ENCODE measurements at regions not wholly inside any gene's neighbourhood (a gene's known extent, or its start where the extent isn't known, plus 50 kb on each side); places are given as distances from the start of the nearest gene placed in this dataset.
"Not testable (repeated sequence)": the region's sequence is repeated elsewhere in the genome, so short reads cannot be mapped to it uniquely, and the experiment has no call there.

DNA sequence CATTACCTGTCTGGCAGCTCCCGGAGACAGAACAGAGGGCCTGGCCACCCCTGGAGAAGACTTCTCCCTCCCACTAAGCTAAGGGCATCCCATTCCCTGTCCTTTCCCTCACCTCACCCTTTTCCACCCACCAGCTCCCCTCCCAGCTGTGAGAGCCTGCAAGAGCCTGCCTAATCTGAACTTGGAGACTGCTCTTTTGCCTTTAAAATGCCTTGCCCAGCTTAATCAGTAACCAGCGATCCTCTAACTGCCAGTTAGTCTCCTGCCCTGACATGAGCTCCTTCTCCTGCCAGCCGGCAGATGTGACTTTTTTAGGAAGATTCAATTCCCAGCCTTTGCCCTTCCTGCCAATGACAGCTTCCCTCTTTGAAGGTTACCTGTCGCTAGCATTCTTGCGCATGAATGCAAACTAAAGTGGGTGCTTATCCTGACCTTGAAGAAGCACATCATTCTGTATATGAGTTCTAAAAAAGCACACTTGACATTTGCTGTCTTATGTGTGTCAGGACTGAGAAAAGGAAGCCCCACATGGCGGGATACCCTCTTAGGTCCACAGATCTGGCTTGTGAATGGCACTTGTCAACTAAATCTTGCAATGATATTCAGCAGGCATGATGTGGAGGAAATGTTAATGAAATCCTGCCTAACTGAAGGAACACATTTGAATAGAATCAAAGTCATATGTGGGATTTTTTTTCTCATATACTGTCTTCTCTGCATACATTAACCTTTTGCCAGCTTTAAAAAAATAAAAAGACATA is 411.2 kb upstream of the SLC30A5 start:
- TF ChIP-seq, protein P1, sequence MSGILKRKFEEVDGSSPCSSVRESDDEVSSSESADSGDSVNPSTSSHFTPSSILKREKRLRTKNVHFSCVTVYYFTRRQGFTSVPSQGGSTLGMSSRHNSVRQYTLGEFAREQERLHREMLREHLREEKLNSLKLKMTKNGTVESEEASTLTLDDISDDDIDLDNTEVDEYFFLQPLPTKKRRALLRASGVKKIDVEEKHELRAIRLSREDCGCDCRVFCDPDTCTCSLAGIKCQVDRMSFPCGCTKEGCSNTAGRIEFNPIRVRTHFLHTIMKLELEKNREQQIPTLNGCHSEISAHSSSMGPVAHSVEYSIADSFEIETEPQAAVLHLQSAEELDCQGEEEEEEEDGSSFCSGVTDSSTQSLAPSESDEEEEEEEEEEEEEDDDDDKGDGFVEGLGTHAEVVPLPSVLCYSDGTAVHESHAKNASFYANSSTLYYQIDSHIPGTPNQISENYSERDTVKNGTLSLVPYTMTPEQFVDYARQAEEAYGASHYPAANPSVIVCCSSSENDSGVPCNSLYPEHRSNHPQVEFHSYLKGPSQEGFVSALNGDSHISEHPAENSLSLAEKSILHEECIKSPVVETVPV (CRISPR knock-in tag; IDR thresholded peaks at IDR 0.05) = no peak
- TF ChIP-seq GLIS3 (CRISPR knock-in tag; IDR thresholded peaks at IDR 0.05) (no peak), ESRRG (CRISPR knock-in tag; IDR thresholded peaks at IDR 0.05) (no peak), ZFP3 (CRISPR knock-in tag; IDR thresholded peaks at IDR 0.05) (no peak), ZNF565 (CRISPR knock-in tag; conservative IDR thresholded peaks at IDR 0.05; ENCODE audit: low read depth) (no peak), RARB (CRISPR knock-in tag; IDR thresholded peaks at IDR 0.05) (no peak), SNAI2 (CRISPR knock-in tag; IDR thresholded peaks at IDR 0.05) (no peak), ZC3H10 (CRISPR knock-in tag; IDR thresholded peaks at IDR 0.05) (no peak), PPARA (CRISPR knock-in tag; IDR thresholded peaks at IDR 0.05; ENCODE audit: borderline replicate concordance) (no peak), OSR1 (CRISPR knock-in tag; IDR thresholded peaks at IDR 0.05) (no peak)
- ATAC-seq = no peak

DNA sequence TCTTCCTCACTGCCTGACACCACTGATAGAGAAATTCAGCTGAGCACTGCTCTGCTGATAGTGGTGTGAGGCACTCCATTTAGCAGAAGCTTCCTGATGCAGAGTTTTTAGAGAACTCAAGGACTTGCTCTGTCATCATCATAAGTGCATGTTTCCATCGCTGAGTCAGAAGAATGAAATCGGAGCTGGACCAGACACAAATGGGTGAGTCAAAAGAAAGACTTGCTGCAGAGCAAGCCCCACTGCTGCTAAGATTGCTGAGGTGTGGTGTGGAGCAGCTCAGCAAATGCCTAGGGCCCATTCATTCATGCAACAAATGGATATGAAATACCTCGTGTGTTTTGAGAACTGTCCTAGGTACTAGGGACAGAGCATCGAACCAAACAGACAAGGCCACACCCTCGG is 410.2 kb upstream of the SLC30A5 start:
- peak; percentile 96 for ATAC-seq

DNA sequence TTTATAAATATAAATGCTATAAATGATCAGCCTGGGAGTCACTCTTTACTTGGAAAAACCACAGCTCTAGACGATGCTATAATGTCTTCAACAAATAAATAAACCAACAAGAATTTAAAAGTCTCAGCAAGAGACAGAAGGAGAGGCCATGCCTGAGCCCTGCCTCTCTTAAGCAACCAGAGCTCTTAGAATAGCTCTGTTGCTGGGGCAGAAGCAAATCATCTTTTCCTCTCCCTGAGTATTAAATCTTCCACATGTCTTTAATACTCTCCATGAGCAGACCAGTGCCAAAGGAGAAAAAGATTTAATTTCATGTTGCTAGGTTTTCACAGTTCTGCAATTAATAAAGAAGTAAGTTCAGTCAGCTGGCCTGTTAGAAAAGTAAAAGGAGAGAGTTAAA is 408.0 kb upstream of the SLC30A5 start:
- no peak for TF ChIP-seq ARNTL (CRISPR knock-in tag; IDR thresholded peaks at IDR 0.05; ENCODE audit: borderline replicate concordance, low read depth)
- no peak for TF ChIP-seq TCF4 (CRISPR knock-in tag; IDR thresholded peaks at IDR 0.05; ENCODE audit: borderline replicate concordance)
- no peak for TF ChIP-seq ZFP3 (CRISPR knock-in tag; IDR thresholded peaks at IDR 0.05)
- no peak for TF ChIP-seq RARB (CRISPR knock-in tag; IDR thresholded peaks at IDR 0.05)
- no peak for TF ChIP-seq BACH2 (CRISPR knock-in tag; IDR thresholded peaks at IDR 0.05; ENCODE audit: borderline replicate concordance)
- no peak for ATAC-seq

More for the DNA sequence above, 410.2 kb upstream of the SLC30A5 start:
- TF ChIP-seq ISL1 (CRISPR knock-in tag; IDR thresholded peaks at IDR 0.05) (peak; percentile 49; the same call in 1 of the 2 replicates), GLIS3 (CRISPR knock-in tag; IDR thresholded peaks at IDR 0.05) (no peak)

DNA sequence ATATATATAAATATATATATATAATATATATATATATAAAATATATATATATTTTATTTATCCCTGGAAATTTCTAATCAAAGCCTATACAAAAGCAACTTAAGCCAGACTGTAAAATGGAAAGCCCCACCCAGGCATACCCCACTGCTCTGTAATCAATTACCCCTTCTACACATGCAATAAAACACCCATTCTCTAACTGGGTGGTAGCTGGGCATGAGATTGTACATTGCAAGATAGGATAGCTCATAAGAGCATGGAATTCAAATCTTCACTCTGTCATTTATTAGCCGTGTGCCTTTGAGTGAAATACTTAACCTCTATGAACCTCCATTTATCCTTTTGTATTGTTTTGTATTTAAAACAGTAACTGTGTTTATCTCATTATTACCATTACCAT is 405.3 kb upstream of the SLC30A5 start:
- TF ChIP-seq ZC3H10 (CRISPR knock-in tag; IDR thresholded peaks at IDR 0.05) (no peak), BACH2 (CRISPR knock-in tag; IDR thresholded peaks at IDR 0.05; ENCODE audit: borderline replicate concordance) (no peak), RARB (CRISPR knock-in tag; IDR thresholded peaks at IDR 0.05) (no peak), SNAI2 (CRISPR knock-in tag; IDR thresholded peaks at IDR 0.05) (no peak), CSDC2 (CRISPR knock-in tag; IDR thresholded peaks at IDR 0.05) (no peak), ISL1 (CRISPR knock-in tag; IDR thresholded peaks at IDR 0.05) (no peak), ZFP3 (CRISPR knock-in tag; IDR thresholded peaks at IDR 0.05) (no peak), PPARA (CRISPR knock-in tag; IDR thresholded peaks at IDR 0.05; ENCODE audit: borderline replicate concordance) (no peak), ESRRG (CRISPR knock-in tag; IDR thresholded peaks at IDR 0.05) (no peak), ZNF565 (CRISPR knock-in tag; conservative IDR thresholded peaks at IDR 0.05; ENCODE audit: low read depth) (no peak), ZFP30 (CRISPR knock-in tag; IDR thresholded peaks at IDR 0.05) (no peak)
- TF ChIP-seq, protein P2, sequence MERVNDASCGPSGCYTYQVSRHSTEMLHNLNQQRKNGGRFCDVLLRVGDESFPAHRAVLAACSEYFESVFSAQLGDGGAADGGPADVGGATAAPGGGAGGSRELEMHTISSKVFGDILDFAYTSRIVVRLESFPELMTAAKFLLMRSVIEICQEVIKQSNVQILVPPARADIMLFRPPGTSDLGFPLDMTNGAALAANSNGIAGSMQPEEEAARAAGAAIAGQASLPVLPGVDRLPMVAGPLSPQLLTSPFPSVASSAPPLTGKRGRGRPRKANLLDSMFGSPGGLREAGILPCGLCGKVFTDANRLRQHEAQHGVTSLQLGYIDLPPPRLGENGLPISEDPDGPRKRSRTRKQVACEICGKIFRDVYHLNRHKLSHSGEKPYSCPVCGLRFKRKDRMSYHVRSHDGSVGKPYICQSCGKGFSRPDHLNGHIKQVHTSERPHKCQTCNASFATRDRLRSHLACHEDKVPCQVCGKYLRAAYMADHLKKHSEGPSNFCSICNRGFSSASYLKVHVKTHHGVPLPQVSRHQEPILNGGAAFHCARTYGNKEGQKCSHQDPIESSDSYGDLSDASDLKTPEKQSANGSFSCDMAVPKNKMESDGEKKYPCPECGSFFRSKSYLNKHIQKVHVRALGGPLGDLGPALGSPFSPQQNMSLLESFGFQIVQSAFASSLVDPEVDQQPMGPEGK (CRISPR knock-in tag; IDR thresholded peaks at IDR 0.05; ENCODE audit: borderline replicate concordance) = no peak
- TF ChIP-seq, protein P1 (CRISPR knock-in tag; IDR thresholded peaks at IDR 0.05) = no peak
- TF ChIP-seq, protein P3, sequence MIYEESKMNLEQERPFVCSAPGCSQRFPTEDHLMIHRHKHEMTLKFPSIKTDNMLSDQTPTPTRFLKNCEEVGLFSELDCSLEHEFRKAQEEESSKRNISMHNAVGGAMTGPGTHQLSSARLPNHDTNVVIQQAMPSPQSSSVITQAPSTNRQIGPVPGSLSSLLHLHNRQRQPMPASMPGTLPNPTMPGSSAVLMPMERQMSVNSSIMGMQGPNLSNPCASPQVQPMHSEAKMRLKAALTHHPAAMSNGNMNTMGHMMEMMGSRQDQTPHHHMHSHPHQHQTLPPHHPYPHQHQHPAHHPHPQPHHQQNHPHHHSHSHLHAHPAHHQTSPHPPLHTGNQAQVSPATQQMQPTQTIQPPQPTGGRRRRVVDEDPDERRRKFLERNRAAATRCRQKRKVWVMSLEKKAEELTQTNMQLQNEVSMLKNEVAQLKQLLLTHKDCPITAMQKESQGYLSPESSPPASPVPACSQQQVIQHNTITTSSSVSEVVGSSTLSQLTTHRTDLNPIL (CRISPR knock-in tag; IDR thresholded peaks at IDR 0.05; ENCODE audit: low read depth) = no peak
- ATAC-seq = no peak

DNA sequence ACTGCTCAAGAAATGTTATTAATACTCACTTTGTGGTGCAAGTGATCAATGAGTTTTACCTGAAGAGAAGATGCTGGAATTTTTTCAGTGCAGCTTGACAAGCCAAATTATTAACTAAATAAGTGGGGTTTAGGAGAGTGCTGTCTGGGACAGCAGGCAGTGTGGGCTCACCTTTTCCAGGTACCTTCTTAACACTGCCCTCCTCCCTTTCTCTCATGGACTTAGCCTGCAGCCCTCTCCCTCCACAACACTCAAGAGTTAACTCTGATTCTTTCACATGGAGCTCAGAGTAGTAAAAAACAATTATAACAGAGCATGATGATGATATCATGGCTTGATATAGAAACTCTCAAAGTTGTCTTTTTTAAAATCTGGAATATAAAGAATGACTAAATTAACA is 404.8 kb upstream of the SLC30A5 start:
- TF ChIP-seq CSDC2 (CRISPR knock-in tag; IDR thresholded peaks at IDR 0.05) = no peak
- TF ChIP-seq ZFP30 (CRISPR knock-in tag; IDR thresholded peaks at IDR 0.05) = no peak
- no peak for TF ChIP-seq TOX (CRISPR knock-in tag; IDR thresholded peaks at IDR 0.05; ENCODE audit: borderline replicate concordance)
- TF ChIP-seq BACH2 (CRISPR knock-in tag; IDR thresholded peaks at IDR 0.05; ENCODE audit: borderline replicate concordance) = no peak
- no peak for TF ChIP-seq ZC3H10 (CRISPR knock-in tag; IDR thresholded peaks at IDR 0.05)
- no peak for TF ChIP-seq ZNF8 (CRISPR knock-in tag; IDR thresholded peaks at IDR 0.05)
- no peak for TF ChIP-seq TCF4 (CRISPR knock-in tag; IDR thresholded peaks at IDR 0.05; ENCODE audit: borderline replicate concordance)
- TF ChIP-seq, protein P3 (CRISPR knock-in tag; IDR thresholded peaks at IDR 0.05; ENCODE audit: low read depth) = no peak
- no peak for TF ChIP-seq SNAI2 (CRISPR knock-in tag; IDR thresholded peaks at IDR 0.05)
- no peak for TF ChIP-seq ARNTL (CRISPR knock-in tag; IDR thresholded peaks at IDR 0.05; ENCODE audit: borderline replicate concordance, low read depth)
- no peak for ATAC-seq

DNA sequence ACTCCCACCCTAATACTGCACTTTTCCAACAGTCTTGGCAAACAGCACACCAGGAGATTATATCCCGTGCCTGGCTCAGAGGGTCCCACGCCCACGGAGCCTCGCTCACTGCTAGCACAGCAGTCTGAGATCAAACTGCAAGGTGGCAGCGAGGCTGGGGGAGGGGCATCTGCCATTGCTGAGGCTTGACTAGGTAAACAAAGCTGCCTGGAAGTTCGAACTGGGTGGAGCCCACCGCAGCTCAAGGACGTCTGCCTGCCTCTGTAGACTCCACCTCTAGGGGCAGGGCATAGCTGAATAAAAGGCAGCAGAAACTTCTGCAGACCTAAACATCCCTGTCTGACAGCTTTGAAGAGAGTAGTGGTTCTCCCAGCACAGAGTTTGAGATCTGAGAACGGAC is 401.9 kb upstream of the SLC30A5 start:
- ATAC-seq = not testable (repeated sequence)

Measured in SK-N-SH treated with all-trans-retinoic acid at 6 μM for 48 hours (cell line).